C4-2B (cell line): ENCODE measurements at regions not wholly inside any gene's neighbourhood (a gene's known extent, or its start where the extent isn't known, plus 50 kb on each side); places are given as distances from the start of the nearest gene placed in this dataset.

Experiments used
- ZFX ChIP-seq: fragments of 450-650 bp; IDR thresholded peaks from 2 replicates; pipeline ENCODE4 v1.6.1; 2017
- TF ChIP-seq, protein P1 (sequence below): fragments of 450-650 bp; conservative IDR thresholded peaks from 2 replicates; pipeline ENCODE4 v1.5.1; 2017; ENCODE audit warnings: mild to moderate bottlenecking

- TF ChIP-seq, protein P1, sequence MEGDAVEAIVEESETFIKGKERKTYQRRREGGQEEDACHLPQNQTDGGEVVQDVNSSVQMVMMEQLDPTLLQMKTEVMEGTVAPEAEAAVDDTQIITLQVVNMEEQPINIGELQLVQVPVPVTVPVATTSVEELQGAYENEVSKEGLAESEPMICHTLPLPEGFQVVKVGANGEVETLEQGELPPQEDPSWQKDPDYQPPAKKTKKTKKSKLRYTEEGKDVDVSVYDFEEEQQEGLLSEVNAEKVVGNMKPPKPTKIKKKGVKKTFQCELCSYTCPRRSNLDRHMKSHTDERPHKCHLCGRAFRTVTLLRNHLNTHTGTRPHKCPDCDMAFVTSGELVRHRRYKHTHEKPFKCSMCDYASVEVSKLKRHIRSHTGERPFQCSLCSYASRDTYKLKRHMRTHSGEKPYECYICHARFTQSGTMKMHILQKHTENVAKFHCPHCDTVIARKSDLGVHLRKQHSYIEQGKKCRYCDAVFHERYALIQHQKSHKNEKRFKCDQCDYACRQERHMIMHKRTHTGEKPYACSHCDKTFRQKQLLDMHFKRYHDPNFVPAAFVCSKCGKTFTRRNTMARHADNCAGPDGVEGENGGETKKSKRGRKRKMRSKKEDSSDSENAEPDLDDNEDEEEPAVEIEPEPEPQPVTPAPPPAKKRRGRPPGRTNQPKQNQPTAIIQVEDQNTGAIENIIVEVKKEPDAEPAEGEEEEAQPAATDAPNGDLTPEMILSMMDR, result no peak
- no peak for TF ChIP-seq ZFX
Measured at GRCh38 chr18:27887287-27887686, 289.6 kb downstream of the CDH2 start.
